Urothelium cell line (cell line): ENCODE measurements at regions not wholly inside any gene's neighbourhood (a gene's known extent, or its start where the extent isn't known, plus 50 kb on each side); places are given as distances from the start of the nearest gene placed in this dataset.
A peak's percentile ranks its signal among the peaks of the same experiment; 100 is the strongest.

Source experiments
- DNase-seq: peaks from one replicate; pipeline ENCODE4 v3.0.0; 2011; ENCODE audit warnings: low spot score, mixed read lengths
- FAIRE-seq: peaks from 2 replicates; lab custom pipeline; 2011; peaks lifted over from hg19 to GRCh38; lab: Jason Lieb, UNC

DNA sequence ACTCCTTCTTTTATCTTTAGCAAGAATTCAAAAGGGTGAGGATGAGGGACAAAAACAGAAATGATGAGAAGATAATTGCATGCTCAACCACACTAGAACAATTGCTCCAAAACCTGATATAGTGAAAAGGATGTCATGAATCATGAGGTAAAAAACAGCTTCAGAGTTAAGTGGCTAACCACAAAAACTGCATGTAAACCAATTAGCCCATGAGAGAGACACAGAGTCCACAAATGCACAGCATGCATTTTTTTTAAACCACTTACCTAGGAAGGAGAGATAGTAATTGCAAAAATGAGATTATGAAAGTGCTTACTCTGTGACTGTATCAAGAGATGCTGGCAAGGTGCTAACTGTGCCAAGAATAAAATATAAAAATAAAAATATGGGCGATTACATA, 132.9 kb downstream of the MBL2 start:
- DNase-seq (no peak), FAIRE-seq (no peak)

DNA sequence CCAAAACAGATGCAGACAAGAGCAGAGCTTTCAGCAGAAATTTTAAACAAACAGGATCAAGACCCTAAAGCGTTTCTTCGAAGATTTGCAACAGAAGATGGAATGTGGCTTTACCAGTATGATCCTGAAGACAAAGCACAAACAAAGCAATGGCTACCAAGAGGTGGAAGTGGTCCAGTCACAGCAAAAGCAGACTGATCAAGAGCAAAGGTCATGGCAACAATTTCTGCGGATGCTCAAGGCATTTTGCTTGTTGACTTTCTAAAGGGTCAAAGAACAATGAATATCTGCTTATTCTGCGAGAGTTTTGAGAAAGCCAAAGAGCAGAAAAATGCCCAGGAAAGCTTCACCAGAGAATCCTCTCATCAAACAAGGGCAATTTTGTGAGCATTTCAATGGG, 130.4 kb downstream of the MBL2 start:
- DNase-seq: no peak
- no peak for FAIRE-seq

DNA sequence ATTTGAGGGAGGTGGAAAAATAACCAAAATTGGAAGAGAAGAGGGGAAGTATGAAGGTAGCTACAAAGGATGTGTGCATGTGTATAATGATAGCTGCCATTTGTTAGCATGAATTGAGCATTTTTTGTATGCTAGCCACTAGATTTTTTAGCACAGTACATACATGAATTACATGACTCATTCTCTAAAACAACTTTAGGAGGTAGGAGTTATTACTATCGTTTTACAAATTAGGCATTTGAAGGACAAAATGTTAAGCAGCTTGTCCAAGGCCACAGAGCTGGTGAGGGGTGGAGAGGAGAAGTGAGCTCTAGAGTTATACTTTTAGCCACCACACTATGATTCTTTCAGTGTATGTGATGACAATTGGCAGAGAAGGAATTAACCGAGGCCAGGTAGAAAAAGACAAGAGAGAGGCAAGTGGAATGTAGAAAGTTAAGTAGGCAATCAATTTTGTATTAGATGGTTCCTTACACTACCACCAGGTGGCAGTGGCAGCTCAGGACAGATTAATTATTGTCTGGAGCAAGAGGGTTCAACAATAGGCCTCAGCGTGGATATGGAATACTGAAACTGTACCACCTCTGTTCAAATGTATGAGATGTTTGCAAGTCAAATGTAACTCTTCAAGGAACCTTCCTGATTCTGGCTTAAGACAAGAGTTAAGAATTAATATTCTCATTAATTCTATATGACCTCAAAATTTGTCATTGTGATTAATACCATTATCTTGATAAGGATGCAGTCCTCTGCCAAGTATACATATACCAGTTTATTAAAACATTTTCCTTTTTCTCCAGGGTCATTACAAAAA, 128.0 kb downstream of the MBL2 start:
- DNase-seq (peak; percentile 60), FAIRE-seq (peak; percentile 79)

DNA sequence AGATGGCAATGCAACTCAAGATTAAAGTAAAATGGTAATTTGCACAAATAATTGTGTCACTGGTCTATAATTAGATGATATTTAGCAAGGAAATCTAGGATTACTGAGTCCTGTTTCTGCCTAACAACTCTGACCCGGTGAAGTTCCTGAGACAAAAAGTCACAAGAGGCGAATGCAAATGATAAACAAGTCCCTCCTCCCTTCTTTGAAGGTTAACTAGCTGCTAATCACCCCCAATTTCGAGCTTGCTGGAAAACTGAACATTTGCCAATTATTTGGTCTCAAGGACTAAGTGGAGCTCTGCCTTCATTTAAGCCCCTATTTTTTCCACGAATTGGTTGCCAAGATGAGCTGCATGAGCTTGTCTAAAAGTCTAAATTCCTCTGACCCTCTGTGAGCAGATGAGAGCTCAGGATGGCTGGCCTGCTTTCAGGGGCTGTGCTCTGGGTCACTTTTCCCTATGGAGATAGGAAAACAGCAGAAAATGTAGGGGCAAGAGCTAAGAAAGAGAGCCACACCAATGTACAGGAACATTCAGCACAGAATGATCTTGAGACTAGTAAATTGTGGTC, 127.3 kb downstream of the MBL2 start:
- no peak for DNase-seq
- no peak for FAIRE-seq

DNA sequence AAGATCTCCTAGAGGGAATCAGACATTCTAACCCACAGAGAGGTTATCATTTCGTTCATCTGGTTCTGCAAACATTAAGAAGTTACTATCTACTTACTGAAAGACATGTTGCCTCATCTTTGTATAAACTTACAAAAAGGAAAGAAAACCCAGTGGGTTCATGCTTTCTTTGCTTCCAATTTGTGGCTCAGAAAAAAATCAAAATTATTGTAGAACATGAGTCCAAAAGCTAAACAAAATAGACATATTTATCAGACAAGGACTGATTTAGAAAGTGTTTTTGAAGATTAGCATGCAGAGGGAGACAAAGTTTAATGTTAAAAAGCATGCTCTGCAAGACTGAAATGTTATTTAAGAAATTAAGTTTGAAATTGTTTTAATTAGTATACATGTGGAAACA, 123.1 kb downstream of the MBL2 start:
- DNase-seq: no peak
- no peak for FAIRE-seq

DNA sequence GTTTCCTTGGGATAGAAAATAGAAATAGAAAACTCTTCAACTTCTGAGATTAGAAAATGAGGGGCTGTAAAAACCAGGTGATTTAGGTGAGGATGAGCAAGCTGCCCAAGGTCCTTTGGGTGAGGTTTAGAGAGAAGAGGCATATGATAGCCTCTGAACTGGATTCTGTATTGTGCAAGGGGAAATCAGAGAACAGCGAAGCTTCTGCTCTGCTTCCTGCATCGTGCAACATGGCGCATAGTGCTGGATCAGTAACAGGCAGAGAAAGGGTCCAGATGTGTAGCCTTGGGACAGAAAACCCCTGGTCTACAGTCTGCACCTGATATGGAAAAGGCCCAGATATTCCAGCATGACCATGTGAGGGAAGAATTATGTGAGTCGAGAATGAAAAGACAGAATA, 121.7 kb downstream of the MBL2 start:
- peak; percentile 17 for FAIRE-seq

DNA sequence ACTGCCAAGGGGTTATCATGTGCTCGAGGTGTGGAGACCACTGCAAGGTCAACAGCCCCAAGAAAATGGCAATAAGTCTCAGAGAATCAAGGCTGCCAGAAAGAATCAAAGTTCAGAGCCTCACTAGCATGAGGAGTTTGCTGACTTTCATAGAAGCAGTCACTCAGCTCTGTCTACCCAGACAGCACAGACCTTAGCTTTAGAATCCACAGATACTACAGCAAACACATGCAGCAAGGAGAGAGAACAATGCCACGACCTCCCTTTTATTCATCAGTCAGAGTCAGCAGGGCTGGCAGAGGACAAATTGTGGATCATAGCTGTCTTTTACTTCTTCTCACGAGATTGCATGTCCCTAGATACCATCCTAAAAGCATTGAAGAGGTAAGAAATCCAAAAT, 121.3 kb downstream of the MBL2 start:
- DNase-seq: no peak
- FAIRE-seq: no peak

More for the DNA sequence above, 121.7 kb downstream of the MBL2 start:
- no peak for DNase-seq

DNA sequence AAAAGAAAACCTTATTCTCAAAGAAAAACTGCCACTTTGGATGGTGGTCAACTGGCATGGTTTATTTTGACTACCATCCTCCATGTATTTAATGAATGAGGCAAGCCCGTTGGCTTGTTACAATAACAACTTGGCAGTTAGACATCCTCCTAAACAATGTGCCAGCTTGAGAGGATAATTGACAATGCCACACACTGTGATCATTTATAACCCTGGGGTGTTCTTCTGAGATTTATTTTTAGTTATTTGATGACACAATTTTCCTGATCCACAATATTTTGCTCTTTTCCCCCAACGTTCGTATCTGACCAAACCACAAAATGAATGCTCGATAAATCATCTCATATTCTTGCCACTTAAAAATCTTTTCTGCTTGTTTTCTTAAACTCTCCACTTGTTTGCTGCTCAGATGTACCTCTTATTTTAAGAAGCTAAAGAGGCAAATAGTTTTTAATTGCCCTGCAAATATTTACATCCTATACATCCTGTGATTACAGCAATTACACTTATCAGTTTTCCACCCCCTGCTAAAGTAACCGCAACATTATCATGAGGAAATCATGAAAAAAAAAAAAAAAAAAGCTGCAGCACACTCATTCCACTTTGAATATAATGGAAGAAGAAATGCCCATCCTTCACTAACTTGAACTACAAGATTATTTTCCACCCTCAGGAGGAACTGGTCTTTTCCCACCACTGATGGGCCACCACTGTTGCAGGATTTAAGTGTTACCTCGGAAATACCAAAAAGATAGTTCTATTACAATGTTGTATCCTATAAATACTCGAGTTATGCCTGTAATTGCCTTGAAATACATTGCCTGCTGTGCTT, 119.9 kb downstream of the MBL2 start:
- peak; percentile 19 for DNase-seq
- FAIRE-seq: peak; percentile 62

DNA sequence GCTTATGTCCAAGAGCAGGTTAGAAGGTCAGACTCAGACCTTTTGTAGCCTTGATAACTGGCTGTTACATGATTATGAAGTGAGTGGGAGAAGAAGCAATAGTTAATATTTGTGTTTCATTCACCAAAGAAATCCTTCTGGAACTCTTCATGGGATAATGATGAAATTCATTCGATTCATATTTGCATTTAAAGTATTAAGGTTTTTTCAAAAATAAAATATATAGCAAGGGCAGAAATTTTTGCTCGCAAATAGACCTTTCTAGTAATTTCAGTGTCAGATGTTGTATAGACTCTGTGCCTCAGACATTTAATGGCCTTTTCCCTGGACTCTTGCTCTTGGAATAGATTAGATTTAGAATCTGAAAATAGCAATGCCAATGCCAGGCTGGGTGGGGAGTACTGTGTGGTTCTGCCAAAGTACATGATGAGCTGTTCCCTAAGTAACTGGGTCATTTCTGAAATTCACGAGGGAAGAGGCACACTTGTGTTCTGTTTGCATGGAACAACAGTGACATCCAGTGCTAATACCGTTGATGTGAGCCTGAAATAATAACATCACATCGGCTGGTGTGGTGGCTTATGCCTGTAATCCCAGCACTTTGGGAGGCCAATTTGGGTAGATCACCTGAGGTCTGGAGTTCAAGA, 119.2 kb downstream of the MBL2 start:
- FAIRE-seq (no peak), DNase-seq (no peak)

DNA sequence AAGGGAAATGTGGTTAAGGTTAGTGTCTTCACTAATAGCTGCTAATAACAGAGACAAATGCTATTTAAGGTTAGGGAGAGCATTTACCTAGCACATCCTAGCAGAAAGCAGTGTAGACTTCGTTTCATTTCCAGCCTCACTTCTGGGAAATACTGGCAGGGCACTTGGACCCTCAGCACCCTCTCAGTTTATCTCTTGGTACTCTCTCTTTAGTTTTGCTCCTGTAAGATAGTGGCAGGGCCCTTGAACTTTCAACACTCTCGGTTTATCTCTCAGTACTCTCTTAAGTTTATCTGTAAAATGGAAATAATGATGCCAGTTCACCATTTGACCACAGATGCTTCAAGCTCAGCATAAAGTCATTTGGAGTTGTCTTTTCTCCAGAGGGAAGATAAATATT, 118.4 kb downstream of the MBL2 start:
- FAIRE-seq: no peak
- DNase-seq: no peak

DNA sequence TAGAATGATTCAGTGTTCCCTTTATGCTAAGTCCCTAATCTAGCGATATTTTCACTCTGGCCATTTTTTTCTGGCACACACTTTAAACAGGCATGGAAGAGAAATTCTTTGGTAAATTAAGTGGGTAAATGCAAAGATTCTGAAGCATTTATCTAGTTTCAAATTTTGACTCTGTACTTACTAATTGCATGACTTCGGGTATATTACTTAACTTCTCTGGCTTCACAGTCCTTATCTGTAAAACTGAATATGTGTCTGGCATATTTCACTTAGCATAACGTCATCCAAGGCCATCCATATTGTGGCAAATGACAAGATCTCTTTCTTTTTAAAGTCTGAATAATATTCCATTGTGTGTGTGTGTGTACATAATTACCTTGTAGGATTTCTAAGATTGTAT, 114.5 kb downstream of the MBL2 start:
- FAIRE-seq: no peak

DNA sequence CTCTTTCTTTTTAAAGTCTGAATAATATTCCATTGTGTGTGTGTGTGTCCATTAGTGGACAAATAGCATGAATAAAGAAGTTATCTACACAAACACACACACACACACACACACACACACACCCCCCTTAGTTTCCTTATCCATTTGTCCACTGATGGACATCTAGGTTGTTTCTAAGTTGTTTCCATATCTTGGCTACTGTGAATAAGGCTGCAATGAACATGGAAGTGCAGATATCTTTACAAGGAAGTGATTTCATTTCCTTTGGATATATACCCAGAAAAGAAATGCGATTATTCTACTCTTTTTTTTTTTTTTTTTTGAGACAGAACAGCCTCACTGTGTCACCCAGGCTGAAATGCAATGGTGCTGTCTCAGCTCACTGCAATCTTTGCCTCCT, 113.5 kb downstream of the MBL2 start:
- peak; percentile 37 for FAIRE-seq
- DNase-seq: no peak

More for the DNA sequence above, 114.5 kb downstream of the MBL2 start:
- DNase-seq: no peak

DNA sequence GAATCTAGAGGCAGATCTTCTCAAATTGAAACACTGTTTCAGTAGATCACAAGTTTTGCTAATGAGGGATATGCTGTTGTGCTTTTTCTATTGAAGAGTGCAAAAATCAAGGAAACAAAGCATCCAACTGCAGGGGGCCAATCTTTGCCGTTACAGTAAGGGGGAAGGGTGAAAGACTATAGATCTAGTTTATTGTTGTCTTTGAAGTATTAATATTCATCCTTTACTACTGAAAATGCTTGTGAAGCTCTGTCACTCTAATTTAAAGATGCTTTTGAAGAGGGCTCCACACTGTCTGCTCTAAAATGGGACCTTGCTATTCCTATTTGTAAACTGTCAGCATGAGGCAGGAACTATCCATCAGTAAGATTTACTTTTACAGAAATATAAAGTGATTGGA, 110.3 kb downstream of the MBL2 start:
- DNase-seq (no peak), FAIRE-seq (no peak)

DNA sequence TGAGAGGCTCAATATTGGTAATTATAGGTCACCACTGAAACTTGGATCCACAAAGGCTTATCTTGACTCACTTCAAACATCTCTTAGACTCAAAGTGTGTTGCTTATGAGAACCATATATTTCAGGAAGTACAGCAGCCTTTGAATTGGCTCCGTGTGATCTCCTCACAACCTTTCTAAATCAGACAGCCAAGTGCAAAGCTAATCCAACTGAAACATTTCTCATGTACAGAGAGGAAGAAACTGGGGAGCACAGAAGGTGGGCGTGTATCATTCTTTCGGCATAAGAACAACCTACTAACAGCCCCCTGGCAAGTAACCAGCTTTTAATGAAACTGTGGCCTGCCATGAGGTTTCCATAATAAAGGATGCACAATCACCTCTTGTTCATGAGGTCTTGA, 109.4 kb downstream of the MBL2 start:
- FAIRE-seq (no peak), DNase-seq (no peak)

DNA sequence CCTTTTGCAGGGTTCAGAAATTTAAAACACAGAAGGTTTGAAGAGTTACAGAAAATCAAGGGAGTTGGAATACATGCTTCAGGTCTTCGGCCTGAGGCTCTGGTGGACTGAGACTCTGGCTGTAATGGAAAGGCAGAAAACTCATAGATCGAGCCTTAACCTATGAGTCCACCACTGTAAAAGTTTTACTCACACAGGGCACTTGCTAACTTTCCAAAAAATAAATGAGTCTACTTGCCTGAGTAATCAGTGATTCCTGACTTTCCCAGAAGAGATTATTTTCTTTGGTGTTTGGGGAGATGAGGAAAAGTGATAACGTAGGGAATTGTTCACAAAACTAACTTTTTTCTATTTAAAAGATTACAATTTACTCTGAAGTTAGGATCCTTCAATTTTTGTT, 108.0 kb downstream of the MBL2 start:
- no peak for FAIRE-seq
- DNase-seq: no peak

DNA sequence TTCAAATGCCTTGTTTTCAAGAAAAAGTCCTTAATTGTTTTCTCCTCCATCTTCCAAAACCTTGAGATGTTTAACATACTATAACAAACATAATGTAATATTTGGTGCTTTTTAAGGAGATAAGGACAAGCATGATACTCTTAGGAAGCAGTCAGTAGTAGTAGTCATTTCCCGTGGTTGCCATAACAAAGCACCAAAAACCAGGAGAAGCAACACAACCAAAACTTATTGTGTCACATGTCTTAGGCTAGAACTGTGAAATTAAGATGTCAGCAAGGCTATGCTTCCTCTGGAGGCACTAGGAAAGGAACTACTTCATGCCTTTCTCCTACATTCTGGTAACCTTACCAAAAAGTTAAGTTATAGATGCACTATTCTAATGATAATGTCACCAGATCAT, 106.8 kb downstream of the MBL2 start:
- FAIRE-seq (no peak), DNase-seq (no peak)

DNA sequence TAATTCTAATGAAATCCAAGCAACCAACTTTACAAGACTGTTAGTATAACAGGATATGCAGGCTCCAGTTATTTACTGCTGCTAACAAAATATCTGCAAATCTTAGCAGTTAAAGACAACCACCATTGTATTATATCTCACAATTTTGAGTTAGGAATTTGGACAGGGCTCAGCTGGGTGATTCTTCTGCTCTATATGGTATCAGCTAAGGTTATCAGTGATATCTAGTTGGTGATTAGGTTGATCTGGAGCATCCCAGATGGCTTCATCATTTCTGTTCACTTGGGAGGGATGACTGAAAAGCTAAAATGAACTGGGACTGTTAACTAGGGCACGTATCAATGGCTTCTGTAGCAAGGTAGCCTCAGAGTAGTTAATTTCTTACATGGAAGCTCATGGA, 105.7 kb downstream of the MBL2 start:
- FAIRE-seq (no peak), DNase-seq (no peak)

DNA sequence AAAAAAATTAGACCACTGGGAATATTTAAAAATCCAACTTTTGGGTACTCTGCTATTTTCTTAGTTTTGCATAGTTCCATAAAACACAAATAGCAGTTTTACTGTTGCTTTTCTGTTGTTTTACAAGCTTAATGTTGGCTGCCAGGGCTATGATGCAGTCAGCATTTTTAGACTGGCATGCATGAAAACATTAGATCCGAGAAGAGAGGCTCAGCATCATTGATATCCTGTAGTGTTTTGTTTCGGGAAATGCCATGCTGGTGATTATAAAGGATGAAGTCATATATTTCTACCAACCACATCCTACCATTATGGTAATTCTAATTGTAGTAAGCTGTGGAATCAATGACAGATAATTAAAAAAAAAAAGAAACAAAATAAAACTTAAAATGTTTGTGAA, 104.6 kb downstream of the MBL2 start:
- DNase-seq: no peak

DNA sequence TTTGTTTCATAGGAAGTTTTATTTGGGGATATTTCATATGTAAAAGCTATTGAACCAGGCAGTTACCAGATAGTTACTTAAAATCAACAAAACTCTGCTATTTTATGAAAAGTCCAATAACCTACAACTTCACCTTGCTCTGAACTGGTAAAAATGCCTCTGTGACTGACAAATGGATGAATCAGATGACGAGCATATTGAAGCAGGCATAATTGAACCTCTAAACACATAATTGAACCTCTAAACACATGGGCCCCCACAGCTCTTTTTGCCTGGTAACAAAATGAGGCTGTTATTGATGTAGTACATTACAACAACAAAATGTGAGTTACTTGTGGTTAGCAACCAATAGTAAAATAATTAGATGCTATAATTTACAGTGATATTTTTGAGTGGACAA, 99.7 kb downstream of the MBL2 start:
- DNase-seq (no peak), FAIRE-seq (no peak)

More for the DNA sequence above, 104.6 kb downstream of the MBL2 start:
- FAIRE-seq: no peak

DNA sequence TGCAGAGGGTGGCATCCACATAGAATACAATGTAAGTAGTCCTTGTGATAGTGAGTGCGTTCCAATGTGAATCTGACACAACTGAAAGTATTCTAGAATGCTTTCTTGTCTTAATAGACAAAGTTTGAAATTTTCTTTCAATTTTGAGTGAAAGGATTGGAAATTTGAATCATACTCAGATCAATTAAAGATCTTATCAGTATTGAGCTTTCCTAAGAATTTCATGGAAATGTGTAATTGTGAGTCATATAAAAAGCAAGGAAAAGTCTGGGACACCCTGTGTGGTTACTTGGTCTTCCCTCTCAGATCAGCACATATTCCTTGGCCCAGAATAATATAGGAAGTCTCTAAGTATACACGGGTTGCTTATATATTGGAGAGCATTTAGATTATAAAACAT, 99.1 kb downstream of the MBL2 start:
- DNase-seq: no peak
- no peak for FAIRE-seq

DNA sequence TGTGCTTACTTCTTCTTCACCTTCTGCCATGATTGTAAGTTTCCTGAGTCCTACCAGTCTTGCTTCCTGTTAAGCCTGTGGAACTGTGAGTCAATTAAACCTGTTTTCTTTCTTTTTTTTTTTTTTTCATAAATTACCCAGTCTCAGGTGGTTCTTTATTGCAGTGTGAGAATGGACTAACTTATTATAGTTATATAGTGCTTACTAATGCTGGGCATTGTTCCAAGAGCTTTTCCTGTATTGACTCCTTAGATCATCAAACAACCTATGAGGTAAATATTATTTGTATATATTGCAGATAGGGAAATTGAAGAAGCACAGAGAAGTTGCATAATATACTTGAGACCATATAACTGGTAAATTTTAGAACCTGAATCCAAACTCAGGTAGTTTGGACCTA, 98.1 kb downstream of the MBL2 start:
- no peak for DNase-seq
- FAIRE-seq: no peak
